Osteoblast (primary cell): ENCODE measurements at regions not wholly inside any gene's neighbourhood (a gene's known extent, or its start where the extent isn't known, plus 50 kb on each side); places are given as distances from the start of the nearest gene placed in this dataset.

Experiments used
- DNase-seq: peaks from one replicate; pipeline ENCODE4 v3.0.0; 2011; ENCODE audit warnings: low spot score, mixed read lengths; ENCODE audit not compliant: insufficient read length; ENCODE audit errors: missing footprints
- H2AFZ ChIP-seq: 2 replicates; pipeline ENCODE4 v1.6.0; 2011; ENCODE audit warnings: mild to moderate bottlenecking, low read length
- H3K27ac ChIP-seq: 2 replicates; pipeline ENCODE4 v1.5.1; 2011; ENCODE audit warnings: mild to moderate bottlenecking, low read depth, low read length, moderate library complexity
- H3K27me3 ChIP-seq: 2 replicates; pipeline ENCODE4 v1.6.0; 2012; ENCODE audit warnings: mild to moderate bottlenecking, control low read depth, inconsistent platforms, low read length, moderate library complexity; ENCODE audit not compliant: insufficient read depth
- H3K36me3 ChIP-seq: 2 replicates; pipeline ENCODE4 v1.5.1; 2011; ENCODE audit warnings: mild to moderate bottlenecking, low read length, control low read depth, moderate library complexity; ENCODE audit not compliant: insufficient read depth
- H3K4me1 ChIP-seq: 2 replicates; pipeline ENCODE4 v1.5.1; 2011; ENCODE audit warnings: mild to moderate bottlenecking, low read length, control low read depth, moderate library complexity; ENCODE audit not compliant: insufficient read depth
- H3K4me2 ChIP-seq: 2 replicates; pipeline ENCODE4 v1.6.0; 2011; ENCODE audit warnings: mild to moderate bottlenecking, low read length; ENCODE audit not compliant: insufficient read depth
- H3K4me3 ChIP-seq: fragments of 200-600 bp; sonication (generic); 3 replicates; pipeline ENCODE4 v1.5.1; 2012; ENCODE audit warnings: mild to moderate bottlenecking, low read length, inconsistent platforms; ENCODE audit not compliant: insufficient read depth
- H3K79me2 ChIP-seq: 2 replicates; pipeline ENCODE4 v1.6.0; 2012; ENCODE audit warnings: mild to moderate bottlenecking, low read length, control low read depth, inconsistent platforms; ENCODE audit not compliant: insufficient read depth
- H3K9me3 ChIP-seq: 2 replicates; pipeline ENCODE4 v1.5.1; 2011; ENCODE audit warnings: low read depth, low read length, control low read depth
- H4K20me1 ChIP-seq: 2 replicates; pipeline ENCODE4 v1.6.0; 2012; ENCODE audit warnings: mild to moderate bottlenecking, low read length, control low read depth; ENCODE audit not compliant: insufficient read depth
- TF ChIP-seq, protein P1 (sequence below): IDR thresholded peaks from 2 replicates; pipeline ENCODE4 v1.5.1; 2011; ENCODE audit warnings: mild to moderate bottlenecking, low read depth, low read length, moderate library complexity; ENCODE audit errors: extremely low read depth

DNA sequence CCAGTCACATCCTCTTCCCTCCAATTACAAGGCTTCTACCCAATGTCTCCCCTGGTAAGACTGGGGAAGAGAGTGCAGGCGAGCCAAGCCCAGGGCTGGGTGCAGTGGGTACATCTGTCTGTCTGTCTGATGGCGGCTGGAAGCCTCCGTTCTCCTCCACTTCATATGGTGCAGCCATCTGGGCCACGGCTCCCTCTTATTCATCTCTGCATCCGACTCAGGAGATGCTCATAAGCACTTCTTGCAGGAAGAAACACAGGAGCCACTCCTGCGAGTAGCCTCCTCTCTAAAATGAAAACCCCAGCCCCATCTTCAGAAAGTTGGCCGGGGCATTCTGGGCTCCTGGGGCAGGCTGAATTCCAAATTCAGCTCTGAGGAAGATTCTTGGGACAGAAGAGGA, 67.5 kb upstream of the SLC6A6 start:
- Histone ChIP-seq H3K36me3 (no peaks in the 10 kb centered on the region), H3K4me3 (no peak overlapping the region), H3K9me3 (no peaks in the 10 kb centered on the region), H3K27me3 (peaks cover 14% of the 10 kb centered on the region), H3K4me2 (no peak overlapping the region), H2AFZ (no peak overlapping the region), H4K20me1 (no peaks in the 10 kb centered on the region), H3K79me2 (no peaks in the 10 kb centered on the region), H3K27ac (no peak overlapping the region), H3K4me1 (no peaks in the 10 kb centered on the region)
- no peak for DNase-seq
- TF ChIP-seq, protein P1, sequence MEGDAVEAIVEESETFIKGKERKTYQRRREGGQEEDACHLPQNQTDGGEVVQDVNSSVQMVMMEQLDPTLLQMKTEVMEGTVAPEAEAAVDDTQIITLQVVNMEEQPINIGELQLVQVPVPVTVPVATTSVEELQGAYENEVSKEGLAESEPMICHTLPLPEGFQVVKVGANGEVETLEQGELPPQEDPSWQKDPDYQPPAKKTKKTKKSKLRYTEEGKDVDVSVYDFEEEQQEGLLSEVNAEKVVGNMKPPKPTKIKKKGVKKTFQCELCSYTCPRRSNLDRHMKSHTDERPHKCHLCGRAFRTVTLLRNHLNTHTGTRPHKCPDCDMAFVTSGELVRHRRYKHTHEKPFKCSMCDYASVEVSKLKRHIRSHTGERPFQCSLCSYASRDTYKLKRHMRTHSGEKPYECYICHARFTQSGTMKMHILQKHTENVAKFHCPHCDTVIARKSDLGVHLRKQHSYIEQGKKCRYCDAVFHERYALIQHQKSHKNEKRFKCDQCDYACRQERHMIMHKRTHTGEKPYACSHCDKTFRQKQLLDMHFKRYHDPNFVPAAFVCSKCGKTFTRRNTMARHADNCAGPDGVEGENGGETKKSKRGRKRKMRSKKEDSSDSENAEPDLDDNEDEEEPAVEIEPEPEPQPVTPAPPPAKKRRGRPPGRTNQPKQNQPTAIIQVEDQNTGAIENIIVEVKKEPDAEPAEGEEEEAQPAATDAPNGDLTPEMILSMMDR = no peak

DNA sequence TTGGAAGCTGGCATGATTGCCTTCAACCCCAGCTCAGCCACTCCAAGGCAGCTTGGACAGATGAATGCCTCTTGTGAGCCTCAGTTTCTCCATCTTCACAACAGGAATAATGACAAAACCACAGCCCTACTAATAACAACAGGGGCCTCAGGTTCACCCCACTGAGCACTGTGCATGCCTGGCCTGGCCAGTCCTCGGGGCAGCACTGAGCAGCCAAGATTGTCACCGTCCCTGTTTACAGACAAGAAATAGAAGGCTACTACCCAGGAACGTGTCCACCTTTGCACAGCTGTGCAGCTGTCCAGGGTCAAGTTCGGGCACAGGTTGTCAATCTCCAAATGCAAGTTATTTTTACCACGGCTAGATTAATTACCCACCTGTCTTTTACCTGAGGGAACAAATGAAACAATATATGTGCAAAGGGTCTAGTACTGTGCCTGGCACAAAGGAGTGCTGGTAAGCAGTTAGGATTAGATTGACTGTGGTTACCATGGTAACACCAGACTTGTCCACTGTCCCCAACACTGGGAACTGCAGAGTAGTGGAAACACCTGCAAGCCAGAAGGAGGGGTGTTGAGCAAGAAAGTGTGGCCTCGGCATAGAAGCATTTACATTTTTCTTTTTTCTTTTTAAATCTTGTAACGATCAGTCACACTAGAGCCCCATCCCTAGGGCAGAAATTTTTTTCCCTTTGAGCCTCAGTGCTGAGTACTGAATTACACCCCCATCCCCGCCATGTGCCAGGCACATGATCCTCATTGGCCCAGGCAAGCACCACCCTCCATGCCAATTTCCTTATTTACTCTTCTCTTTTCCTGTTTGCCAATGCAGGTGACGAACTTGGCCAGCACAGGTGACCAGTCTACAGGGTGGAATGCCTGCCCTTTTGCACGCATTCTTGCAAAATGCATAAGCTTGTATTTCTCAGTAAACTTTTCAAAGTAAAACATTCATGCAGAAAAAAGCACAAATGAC, 66.3 kb upstream of the SLC6A6 start:
- Histone ChIP-seq H3K9me3 (no peaks in the 10 kb centered on the region), H3K4me2 (no peak overlapping the region), H4K20me1 (no peaks in the 10 kb centered on the region), H3K27ac (no peak overlapping the region), H3K27me3 (peaks cover 14% of the 10 kb centered on the region), H3K36me3 (no peaks in the 10 kb centered on the region), H2AFZ (no peak overlapping the region), H3K4me3 (no peak overlapping the region), H3K79me2 (no peaks in the 10 kb centered on the region), H3K4me1 (no peaks in the 10 kb centered on the region)
- TF ChIP-seq, protein P1 = no peak
- no peak for DNase-seq

DNA sequence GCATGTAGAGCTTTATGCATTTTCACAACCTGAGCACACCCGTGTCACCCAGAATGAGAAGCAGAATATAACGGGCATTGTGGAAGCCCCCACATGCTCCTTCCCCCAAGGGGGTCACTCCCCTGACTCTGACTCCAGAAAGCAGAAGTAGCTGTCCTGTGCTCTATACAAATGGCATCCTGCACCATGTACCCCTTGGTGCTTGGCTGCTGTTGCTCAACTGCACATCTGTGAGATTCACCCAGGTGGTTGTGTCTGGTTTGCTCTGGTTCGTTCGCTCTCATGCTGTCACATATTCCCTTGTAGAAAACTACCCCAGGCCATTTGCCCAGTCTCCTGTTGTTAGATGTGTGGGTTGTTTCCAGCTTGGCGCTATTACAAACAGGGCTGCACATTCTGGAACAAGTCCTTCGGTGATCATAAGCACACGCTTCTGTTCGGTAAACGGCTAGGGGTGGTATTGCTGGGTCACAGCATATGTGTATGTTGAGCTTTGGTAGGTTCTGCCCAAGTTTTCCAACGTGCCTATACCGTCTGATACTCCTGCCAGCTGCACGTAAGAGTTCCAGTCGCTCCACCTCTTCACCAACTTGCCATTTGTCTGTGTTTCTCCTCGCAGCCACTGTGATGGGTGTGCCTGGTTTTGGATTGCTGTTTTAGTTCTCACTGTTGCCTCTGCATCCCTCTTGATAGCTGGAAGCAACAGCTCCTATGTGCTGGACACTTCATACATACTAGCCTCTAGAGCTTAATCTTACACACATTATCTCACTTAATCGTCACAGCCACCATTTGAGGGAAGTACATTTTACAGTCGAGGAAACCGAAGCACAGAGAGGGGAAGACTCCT, 65.4 kb upstream of the SLC6A6 start:
- Histone ChIP-seq H3K27me3 (peaks cover 14% of the 10 kb centered on the region), H3K36me3 (no peaks in the 10 kb centered on the region), H3K4me2 (no peak overlapping the region), H4K20me1 (no peaks in the 10 kb centered on the region), H3K79me2 (no peaks in the 10 kb centered on the region), H3K4me3 (no peak overlapping the region), H3K4me1 (no peaks in the 10 kb centered on the region), H3K27ac (no peak overlapping the region), H3K9me3 (no peaks in the 10 kb centered on the region), H2AFZ (no peak overlapping the region)
- peak; percentile 81 for DNase-seq
- TF ChIP-seq, protein P1 = no peak

DNA sequence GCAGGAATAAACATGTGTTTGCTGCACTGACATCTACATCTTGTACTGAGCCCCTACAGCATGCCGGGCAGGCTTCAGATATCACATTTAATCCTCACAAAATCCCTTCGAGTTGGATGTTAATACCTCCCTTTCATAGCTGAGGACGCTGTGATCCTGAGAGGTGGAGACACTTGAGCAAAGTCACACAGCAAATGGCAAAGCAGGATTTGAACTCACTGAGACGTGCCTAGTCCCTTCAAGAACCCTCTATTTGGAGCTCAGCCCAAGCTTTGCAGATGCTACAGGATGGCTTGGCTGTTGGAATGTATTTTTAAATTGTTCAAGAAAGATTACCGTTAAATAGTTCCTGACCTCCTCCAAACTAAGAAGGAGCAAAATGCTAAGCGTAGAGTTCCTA, 64.6 kb upstream of the SLC6A6 start:
- no peak for DNase-seq
- Histone ChIP-seq H3K4me2 (no peak overlapping the region), H4K20me1 (no peaks in the 10 kb centered on the region), H3K4me1 (no peaks in the 10 kb centered on the region), H3K79me2 (no peaks in the 10 kb centered on the region), H3K9me3 (no peaks in the 10 kb centered on the region), H3K4me3 (no peak overlapping the region), H3K27me3 (peaks cover 14% of the 10 kb centered on the region), H3K27ac (no peak overlapping the region), H3K36me3 (no peaks in the 10 kb centered on the region), H2AFZ (no peak overlapping the region)
- TF ChIP-seq, protein P1 = no peak
